ENCODE measurements at regions not wholly inside any gene's neighbourhood (a gene's known extent, or its start where the extent isn't known, plus 50 kb on each side); places are given as distances from the start of the nearest gene placed in this dataset.

DNA sequence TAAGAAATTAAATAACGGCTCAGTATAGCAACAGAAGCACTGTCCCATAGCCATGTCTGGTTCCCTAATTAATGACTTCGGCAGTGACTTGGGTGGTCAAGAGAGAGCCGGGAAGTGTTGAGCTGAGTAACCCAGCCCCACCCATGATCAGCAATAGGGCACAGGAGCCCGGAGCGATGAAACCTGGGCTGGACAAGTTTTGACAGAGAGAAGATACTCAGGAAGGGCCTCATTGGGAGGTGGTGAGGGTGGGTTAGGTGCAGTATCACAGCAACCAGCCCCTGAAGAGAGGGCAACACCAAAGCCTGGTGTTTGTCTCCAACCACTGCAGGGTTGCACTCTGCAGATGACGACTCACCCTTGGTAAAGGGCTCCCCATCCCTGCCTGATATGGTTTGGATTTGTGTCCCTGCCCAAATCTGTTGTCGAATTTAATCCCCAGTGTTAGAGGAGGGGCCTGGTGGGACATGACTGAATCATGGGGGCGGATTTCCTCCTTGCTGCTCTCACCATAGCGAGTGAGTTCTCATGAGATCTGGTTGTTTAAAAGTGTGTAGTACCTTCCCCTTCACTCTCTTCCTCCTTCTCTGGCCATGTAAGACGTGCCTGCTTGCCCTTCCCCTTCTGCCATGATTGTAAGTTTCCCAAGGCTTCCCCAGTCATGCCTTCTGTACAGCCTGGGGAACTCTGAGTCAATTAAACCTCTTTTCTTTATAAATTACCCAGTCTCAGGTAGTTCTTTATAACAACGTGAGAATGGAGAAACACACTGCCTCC, 124.9 kb upstream of the MED13L start:
- Histone ChIP-seq H3K9me3 (peaks cover 0 to 5% (median 2%) of the 10 kb centered on the region in 4 donors), H3K36me3 (no peaks in the 10 kb centered on the region), H3K4me3 (no peak overlapping the region), H3K27ac (no peak overlapping the region), H3K4me1 (peaks cover 7 to 11% (median 9%) of the 10 kb centered on the region in 4 donors), H3K27me3 (no peaks in the 10 kb centered on the region)
- ATAC-seq (ENCODE audit: low FRiP score in 2 of 2), result no peak
- WGBS, 2 donors, result 83 to 84% methylated on average over 11 of the region's 11 CpGs
- TF ChIP-seq, protein P1, sequence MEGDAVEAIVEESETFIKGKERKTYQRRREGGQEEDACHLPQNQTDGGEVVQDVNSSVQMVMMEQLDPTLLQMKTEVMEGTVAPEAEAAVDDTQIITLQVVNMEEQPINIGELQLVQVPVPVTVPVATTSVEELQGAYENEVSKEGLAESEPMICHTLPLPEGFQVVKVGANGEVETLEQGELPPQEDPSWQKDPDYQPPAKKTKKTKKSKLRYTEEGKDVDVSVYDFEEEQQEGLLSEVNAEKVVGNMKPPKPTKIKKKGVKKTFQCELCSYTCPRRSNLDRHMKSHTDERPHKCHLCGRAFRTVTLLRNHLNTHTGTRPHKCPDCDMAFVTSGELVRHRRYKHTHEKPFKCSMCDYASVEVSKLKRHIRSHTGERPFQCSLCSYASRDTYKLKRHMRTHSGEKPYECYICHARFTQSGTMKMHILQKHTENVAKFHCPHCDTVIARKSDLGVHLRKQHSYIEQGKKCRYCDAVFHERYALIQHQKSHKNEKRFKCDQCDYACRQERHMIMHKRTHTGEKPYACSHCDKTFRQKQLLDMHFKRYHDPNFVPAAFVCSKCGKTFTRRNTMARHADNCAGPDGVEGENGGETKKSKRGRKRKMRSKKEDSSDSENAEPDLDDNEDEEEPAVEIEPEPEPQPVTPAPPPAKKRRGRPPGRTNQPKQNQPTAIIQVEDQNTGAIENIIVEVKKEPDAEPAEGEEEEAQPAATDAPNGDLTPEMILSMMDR (IDR thresholded peaks at IDR 0.05), result no peak
- TF ChIP-seq POLR2AphosphoS5 (IDR thresholded peaks at IDR 0.05) (no peak), EP300 (IDR thresholded peaks at IDR 0.05) (no peak), POLR2A (IDR thresholded peaks at IDR 0.05) (no peak)
- no peak for DNase-seq

DNA sequence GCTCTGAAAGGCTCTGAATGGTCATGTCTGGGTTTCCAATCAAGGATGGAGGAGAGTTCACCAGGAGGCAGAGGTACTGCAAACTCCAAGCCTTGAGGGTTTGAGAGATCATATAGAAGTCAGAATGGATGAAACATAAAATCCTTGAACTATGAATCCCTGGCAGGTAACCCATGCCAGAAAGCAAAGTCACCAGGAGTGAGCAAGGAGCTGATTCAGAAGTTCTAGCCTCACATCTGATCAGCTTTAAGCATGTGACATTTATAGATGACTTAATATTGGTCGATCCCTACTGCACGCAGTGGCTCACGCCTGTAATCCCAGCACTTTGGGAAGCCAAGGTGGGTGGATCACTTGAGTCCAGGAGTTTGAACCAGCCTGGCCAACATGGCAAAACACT, 126.1 kb upstream of the MED13L start:
- 97 to 98% methylated on average over 3 of the region's 3 CpGs for WGBS, 2 donors
- no peak for TF ChIP-seq EP300 (IDR thresholded peaks at IDR 0.05)
- TF ChIP-seq POLR2AphosphoS5 (IDR thresholded peaks at IDR 0.05), result no peak
- TF ChIP-seq, protein P1 (IDR thresholded peaks at IDR 0.05), result no peak
- no peak for TF ChIP-seq POLR2A (IDR thresholded peaks at IDR 0.05)
- Histone ChIP-seq H3K36me3 (no peaks in the 10 kb centered on the region), H3K27me3 (no peaks in the 10 kb centered on the region), H3K27ac (no peak overlapping the region), H3K4me3 (no peak overlapping the region), H3K4me1 (peaks cover 7 to 12% (median 9%) of the 10 kb centered on the region in 4 donors), H3K9me3 (peaks cover 0 to under 1% (median 0%) of the 10 kb centered on the region in 4 donors)
- no peak for ATAC-seq (ENCODE audit: low FRiP score in 2 of 2)
- DNase-seq, result no peak

DNA sequence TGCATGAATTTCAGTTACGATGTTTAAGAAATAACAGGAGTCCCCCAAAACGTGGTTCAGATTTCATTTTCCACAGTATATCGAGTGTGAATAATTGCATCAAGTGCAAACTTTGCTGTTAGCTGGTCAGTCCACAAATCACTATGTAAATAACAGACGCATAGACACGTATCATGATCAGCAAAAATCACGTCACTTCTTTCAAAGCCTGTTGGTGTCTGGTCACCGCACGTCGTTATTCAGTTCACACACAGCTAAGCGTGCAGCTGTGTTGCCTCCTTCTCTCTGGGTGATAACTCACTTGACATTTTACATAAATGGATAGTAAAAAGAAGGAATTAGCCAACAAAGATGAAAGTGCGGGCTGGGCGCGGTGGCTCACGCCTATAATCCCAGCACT, 126.8 kb upstream of the MED13L start:
- WGBS, 2 donors, result 91 to 93% methylated on average over 14 of the region's 14 CpGs
- TF ChIP-seq POLR2A (IDR thresholded peaks at IDR 0.05) (no peak), POLR2AphosphoS5 (IDR thresholded peaks at IDR 0.05) (no peak), EP300 (IDR thresholded peaks at IDR 0.05) (no peak)
- TF ChIP-seq, protein P1 (IDR thresholded peaks at IDR 0.05), result no peak
- ATAC-seq (ENCODE audit: low FRiP score in 2 of 2) (no peak), DNase-seq (no peak)
- Histone ChIP-seq H3K27me3 (no peaks in the 10 kb centered on the region), H3K4me1 (peaks cover 7 to 12% (median 9%) of the 10 kb centered on the region in 4 donors), H3K4me3 (no peak overlapping the region), H3K27ac (no peak overlapping the region), H3K36me3 (no peaks in the 10 kb centered on the region), H3K9me3 (no peaks in the 10 kb centered on the region)

DNA sequence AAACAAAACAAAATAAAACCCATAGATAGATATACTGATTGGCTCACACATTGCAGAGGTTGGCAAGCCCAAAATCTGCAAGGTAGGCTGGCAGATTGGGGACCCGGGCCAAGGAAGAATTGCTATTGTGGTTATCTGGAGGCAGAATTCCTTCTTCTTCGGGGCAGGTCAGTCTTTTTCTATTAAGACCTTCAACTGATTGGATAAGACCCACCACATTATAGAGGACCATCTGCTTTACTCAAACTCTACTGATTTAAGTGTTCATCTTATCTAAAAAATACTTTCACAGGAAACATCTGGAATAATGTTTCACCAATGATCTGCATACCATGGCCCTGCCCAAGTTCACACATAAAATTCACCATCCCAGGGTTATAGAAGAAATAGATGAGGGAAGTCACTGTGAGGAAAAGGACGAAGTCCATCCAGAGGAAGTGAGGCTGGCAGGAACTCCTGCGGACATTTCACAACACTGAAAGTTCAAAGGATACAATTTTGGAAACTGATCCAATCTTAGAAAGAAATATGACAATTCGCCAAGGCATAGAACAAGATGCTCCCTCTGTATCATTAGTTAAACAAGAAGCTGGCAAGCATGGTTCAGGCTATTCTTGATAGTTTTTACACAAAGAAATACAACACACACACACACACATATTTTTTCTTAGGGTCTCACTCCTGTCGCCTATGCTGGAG, 127.6 kb upstream of the MED13L start:
- DNase-seq, result no peak
- Histone ChIP-seq H3K4me1 (peaks cover 7 to 12% (median 11%) of the 10 kb centered on the region in 4 donors), H3K27me3 (no peaks in the 10 kb centered on the region), H3K4me3 (no peak overlapping the region), H3K36me3 (no peaks in the 10 kb centered on the region), H3K27ac (no peak overlapping the region), H3K9me3 (no peaks in the 10 kb centered on the region)
- no peak for ATAC-seq (ENCODE audit: low FRiP score in 2 of 2)
- TF ChIP-seq EP300 (IDR thresholded peaks at IDR 0.05), result no peak
- TF ChIP-seq, protein P1 (IDR thresholded peaks at IDR 0.05), result no peak
- no peak for TF ChIP-seq POLR2A (IDR thresholded peaks at IDR 0.05)
- TF ChIP-seq POLR2AphosphoS5 (IDR thresholded peaks at IDR 0.05), result no peak
- WGBS, 2 donors, result 72 to 74% methylated on average over 6 of the region's 6 CpGs

Measured in upper lobe of left lung (tissue), 6 donors.